ENCODE measurements at regions not wholly inside any gene's neighbourhood (a gene's known extent, or its start where the extent isn't known, plus 50 kb on each side); places are given as distances from the start of the nearest gene placed in this dataset.

- Histone ChIP-seq H3K36me3 (ENCODE audit: control insufficient read depth, insufficient read depth, low read length) (no peaks in the 10 kb centered on the region), H3K27ac (ENCODE audit: low read length) (no peak overlapping the region), H3K27me3 (ENCODE audit: control insufficient read depth, insufficient read depth, low read length) (no peaks in the 10 kb centered on the region; the same call in 1 of the 2 replicates), H3K4me1 (ENCODE audit: control insufficient read depth, insufficient read depth, low read length) (no peaks in the 10 kb centered on the region), H3K4me3 (ENCODE audit: low read depth in 2 of 2, low read length in 2 of 2) (no peak overlapping the region), H3K9me3 (ENCODE audit: control insufficient read depth, insufficient read depth, low read depth, low read length) (no peaks in the 10 kb centered on the region)
- CTCF ChIA-PET = no interaction called here
- no TSS peak for BruUV-seq (replicated peaks)
- intact Hi-C loops (cut with micrococcal nuclease; ENCODE audit: unreplicated experiment) (loop anchor here (2.0 kb wide), 1 partner anchor 133 kb away; no protein-coding TSS in a partner anchor), in situ Hi-C loops (cut with HindIII; ENCODE audit: low pct_unique_long_range_greater_than_20kb, low sequenced_read_pairs) (no loop called here)
- TF ChIP-seq, protein P1, sequence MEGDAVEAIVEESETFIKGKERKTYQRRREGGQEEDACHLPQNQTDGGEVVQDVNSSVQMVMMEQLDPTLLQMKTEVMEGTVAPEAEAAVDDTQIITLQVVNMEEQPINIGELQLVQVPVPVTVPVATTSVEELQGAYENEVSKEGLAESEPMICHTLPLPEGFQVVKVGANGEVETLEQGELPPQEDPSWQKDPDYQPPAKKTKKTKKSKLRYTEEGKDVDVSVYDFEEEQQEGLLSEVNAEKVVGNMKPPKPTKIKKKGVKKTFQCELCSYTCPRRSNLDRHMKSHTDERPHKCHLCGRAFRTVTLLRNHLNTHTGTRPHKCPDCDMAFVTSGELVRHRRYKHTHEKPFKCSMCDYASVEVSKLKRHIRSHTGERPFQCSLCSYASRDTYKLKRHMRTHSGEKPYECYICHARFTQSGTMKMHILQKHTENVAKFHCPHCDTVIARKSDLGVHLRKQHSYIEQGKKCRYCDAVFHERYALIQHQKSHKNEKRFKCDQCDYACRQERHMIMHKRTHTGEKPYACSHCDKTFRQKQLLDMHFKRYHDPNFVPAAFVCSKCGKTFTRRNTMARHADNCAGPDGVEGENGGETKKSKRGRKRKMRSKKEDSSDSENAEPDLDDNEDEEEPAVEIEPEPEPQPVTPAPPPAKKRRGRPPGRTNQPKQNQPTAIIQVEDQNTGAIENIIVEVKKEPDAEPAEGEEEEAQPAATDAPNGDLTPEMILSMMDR (IDR thresholded peaks at IDR 0.05) = peak; percentile 29; the same call in 1 of the 2 replicates
- TF ChIP-seq TCF7L2 (IDR thresholded peaks at IDR 0.05; ENCODE audit: low read depth, low read length) = no peak
- ATAC-seq (no peak), DNase-seq (ENCODE audit: low read depth, low spot score) (no peak)
- POLR2A ChIA-PET = no interaction called here
Measured at GRCh38 chr5:36397901-36398536, 96.3 kb upstream of the RANBP3L start.

DNA sequence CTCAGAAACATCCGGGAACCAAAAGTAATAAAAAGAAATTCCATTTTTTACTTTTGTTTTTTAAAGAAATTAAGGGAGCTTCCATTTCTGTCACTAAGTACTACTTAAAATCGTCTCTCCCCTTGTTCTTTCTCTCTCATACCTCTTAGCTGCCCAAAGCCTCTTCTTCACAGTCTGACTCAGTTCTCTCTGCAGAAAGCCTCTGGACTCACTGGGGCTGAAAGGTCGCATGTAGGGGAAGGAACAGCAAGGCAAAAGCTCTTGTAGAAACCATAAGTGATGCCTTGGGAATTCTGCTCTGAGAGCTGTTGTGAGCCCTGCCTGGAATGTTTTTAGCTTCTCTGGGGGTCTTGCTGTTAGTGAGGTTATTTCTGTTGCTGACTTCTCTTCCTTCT lies 100.8 kb upstream of the RANBP3L start:
- DNase-seq (ENCODE audit: low read depth, low spot score) (no peak), ATAC-seq (no peak)
- Histone ChIP-seq H3K27ac (ENCODE audit: low read length) (no peak overlapping the region), H3K4me1 (ENCODE audit: control insufficient read depth, insufficient read depth, low read length) (no peaks in the 10 kb centered on the region), H3K36me3 (ENCODE audit: control insufficient read depth, insufficient read depth, low read length) (no peaks in the 10 kb centered on the region), H3K9me3 (ENCODE audit: control insufficient read depth, insufficient read depth, low read depth, low read length) (no peaks in the 10 kb centered on the region), H3K4me3 (ENCODE audit: low read depth in 2 of 2, low read length in 2 of 2) (no peak overlapping the region), H3K27me3 (ENCODE audit: control insufficient read depth, insufficient read depth, low read length) (no peaks in the 10 kb centered on the region; the same call in 1 of the 2 replicates)
- intact Hi-C loops (cut with micrococcal nuclease; ENCODE audit: unreplicated experiment) = no loop called here
- POLR2A ChIA-PET = no interaction called here
- in situ Hi-C loops (cut with HindIII; ENCODE audit: low pct_unique_long_range_greater_than_20kb, low sequenced_read_pairs) = no loop called here
- CTCF ChIA-PET = no interaction called here
- no TSS peak for BruUV-seq (replicated peaks)
- TF ChIP-seq SIN3A (IDR thresholded peaks at IDR 0.05; ENCODE audit: borderline replicate concordance, insufficient read depth, low read depth, low read length) (no peak), TCF7L2 (IDR thresholded peaks at IDR 0.05; ENCODE audit: low read depth, low read length) (no peak), REST (IDR thresholded peaks at IDR 0.05; ENCODE audit: insufficient read depth in 1 of 2, low read depth in 2 of 2, low read length in 1 of 2) (no peak), POLR2AphosphoS5 (IDR thresholded peaks at IDR 0.05; ENCODE audit: low read depth, low read length) (no peak)
- TF ChIP-seq, protein P1 (IDR thresholded peaks at IDR 0.05) = no peak

All from Panc1 (cell line).